ENCODE measurements at regions not wholly inside any gene's neighbourhood (a gene's known extent, or its start where the extent isn't known, plus 50 kb on each side); places are given as distances from the start of the nearest gene placed in this dataset.

GRCh38 chr21:35855484-35855883, 204.8 kb downstream of the SETD4 start:
- 61 to 70% methylated on average over 2 of the region's 2 CpGs for WGBS, 2 donors
- Histone ChIP-seq H3K27me3 (no peaks in the 10 kb centered on the region), H3K36me3 (no peaks in the 10 kb centered on the region), H3K27ac (no peak overlapping the region), H3K4me3 (no peak overlapping the region), H3K9me3 (no peaks in the 10 kb centered on the region), H3K4me1 (peaks cover 0 to 9% (median 0%) of the 10 kb centered on the region in 3 donors)
- intact Hi-C loops (cut with DNase I), result no loop called here
- no peak for ATAC-seq
- no peak for TF ChIP-seq CTCF (IDR thresholded peaks at IDR 0.05)
- FAIRE-seq, result no peak
- DNase-seq, result no peak

- WGBS, 2 donors, result 84 to 90% methylated on average over 7 of the region's 7 CpGs
- Histone ChIP-seq H3K9me3 (no peaks in the 10 kb centered on the region), H3K4me1 (peaks cover 0 to 13% (median 0%) of the 10 kb centered on the region in 3 donors), H3K4me3 (no peak overlapping the region), H3K36me3 (no peaks in the 10 kb centered on the region), H3K27me3 (no peaks in the 10 kb centered on the region), H3K27ac (no peak overlapping the region)
- DNase-seq (no peak), FAIRE-seq (no peak), ATAC-seq (no peak)
- no peak for TF ChIP-seq CTCF (IDR thresholded peaks at IDR 0.05)
- intact Hi-C loops (cut with DNase I), result no loop called here
Measured at GRCh38 chr21:35854281-35854680, 206.0 kb downstream of the SETD4 start.

GRCh38 chr21:35853321-35854239, 206.7 kb downstream of the SETD4 start:
- no peaks in the 10 kb centered on the region for H3K27me3 ChIP-seq
- H3K36me3 ChIP-seq, result no peaks in the 10 kb centered on the region
- no peak overlapping the region for H3K4me3 ChIP-seq
- ATAC-seq (no peak), DNase-seq (no peak), FAIRE-seq (no peak)
- 70 to 74% methylated on average over 9 of the region's 9 CpGs for WGBS, 2 donors
- intact Hi-C loops (cut with DNase I), result no loop called here
- H3K27ac ChIP-seq, result no peak overlapping the region
- TF ChIP-seq CTCF (IDR thresholded peaks at IDR 0.05), result no peak
- H3K4me1 ChIP-seq, result peaks cover 0 to 18% (median 0%) of the 10 kb centered on the region in 3 donors
- H3K9me3 ChIP-seq, result no peaks in the 10 kb centered on the region

- no peak for DNase-seq
- intact Hi-C loops (cut with DNase I), result no loop called here
- ATAC-seq, result peak in 1 of 4 donors; percentile 17
- no peak for FAIRE-seq
- TF ChIP-seq CTCF (IDR thresholded peaks at IDR 0.05), result no peak
- Histone ChIP-seq H3K9me3 (no peaks in the 10 kb centered on the region), H3K4me1 (peaks cover 0 to 18% (median 0%) of the 10 kb centered on the region in 3 donors), H3K4me3 (no peak overlapping the region), H3K36me3 (no peaks in the 10 kb centered on the region), H3K27ac (no peak overlapping the region), H3K27me3 (no peaks in the 10 kb centered on the region)
- 48 to 59% methylated on average over 2 of the region's 2 CpGs for WGBS, 2 donors
Measured at GRCh38 chr21:35852820-35853219, 207.5 kb downstream of the SETD4 start.

GRCh38 chr21:35850542-35851103, 209.7 kb downstream of the SETD4 start:
- TF ChIP-seq CTCF (IDR thresholded peaks at IDR 0.05), result no peak
- ATAC-seq, result peak in 3 of 4 donors; percentile 22 to 40 (median 35)
- no peaks in the 10 kb centered on the region for H3K27me3 ChIP-seq
- no peak for FAIRE-seq
- DNase-seq, result peak in 1 of 6 donors; percentile 53
- intact Hi-C loops (cut with DNase I), result no loop called here
- H3K9me3 ChIP-seq, result no peaks in the 10 kb centered on the region
- H3K4me3 ChIP-seq, result no peak overlapping the region
- H3K27ac ChIP-seq, result peak overlapping the region in 1 of 4 donors; percentile 0
- no peaks in the 10 kb centered on the region for H3K36me3 ChIP-seq
- peaks cover 0 to 18% (median 0%) of the 10 kb centered on the region in 3 donors for H3K4me1 ChIP-seq
- 60 to 62% methylated on average over 9 of the region's 9 CpGs for WGBS, 2 donors

Measured in pancreas (tissue), 10 donors.